ENCODE measurements at regions not wholly inside any gene's neighbourhood (a gene's known extent, or its start where the extent isn't known, plus 50 kb on each side); places are given as distances from the start of the nearest gene placed in this dataset.

DNA sequence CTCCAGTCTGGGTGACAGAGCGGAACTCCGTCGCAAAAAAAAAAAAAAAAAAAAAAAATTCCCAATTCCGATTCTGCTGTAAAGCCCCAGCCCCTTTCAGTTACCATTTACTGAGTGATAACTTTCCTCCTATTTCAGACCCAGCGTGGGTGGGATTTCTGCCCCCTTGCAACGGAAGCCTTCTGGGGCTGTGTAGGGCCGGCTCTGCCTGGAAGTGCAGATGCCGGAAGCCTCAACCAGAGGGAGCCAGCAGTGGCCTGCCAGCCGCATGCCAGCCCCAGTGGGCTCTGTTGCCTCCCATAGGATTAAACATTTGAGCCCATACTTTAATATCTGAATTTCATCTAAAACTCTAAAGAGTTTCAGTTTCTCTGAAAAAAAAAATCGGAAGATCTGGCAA is 60.0 kb upstream of the NUP50 start:
- TF ChIP-seq POLR2A (IDR thresholded peaks at IDR 0.05; ENCODE audit: low read depth) (no peak), POLR2AphosphoS5 (IDR thresholded peaks at IDR 0.05) (no peak), CTCF (IDR thresholded peaks at IDR 0.05) (no peak), EP300 (IDR thresholded peaks at IDR 0.05) (no peak)
